Stomach (tissue), 8 donors: ENCODE measurements at regions not wholly inside any gene's neighbourhood (a gene's known extent, or its start where the extent isn't known, plus 50 kb on each side); places are given as distances from the start of the nearest gene placed in this dataset.

ENCODE experiments used
- DNase-seq, 2 donors: peaks; one replicate each; pipeline versions ENCODE4 v3.0.0 to v3.0.0-alpha.2; 2013 to 2019
- H3K27ac ChIP-seq, 5 donors: fragments of 200-600 bp in 4 of 5; sonication (generic) in 4 of 5; one replicate each; pipeline ENCODE4 v1.5.1; 2013 to 2019; ENCODE audit warnings: mild to moderate bottlenecking in 1 of 5, moderate library complexity in 1 of 5
- H3K27me3 ChIP-seq, 3 donors: fragments of 200-600 bp; sonication (generic); one replicate each; pipeline ENCODE4 v1.5.1; 2017 to 2019; ENCODE audit warnings: mixed run types in 1 of 3
- H3K36me3 ChIP-seq, 4 donors: fragments of 200-600 bp; sonication (generic); 1 replicate in 3 of 4; 2 replicates in 1 of 4; pipeline ENCODE4 v1.5.1; 2016 to 2019
- H3K4me1 ChIP-seq, 4 donors: fragments of 200-600 bp; sonication (generic); one replicate each; pipeline ENCODE4 v1.5.1; 2016 to 2019
- H3K4me3 ChIP-seq, 4 donors: fragments of 200-600 bp; sonication (generic) in 3 of 4; one replicate each; pipeline ENCODE4 v1.5.1; 2016 to 2019; ENCODE audit warnings: mild to moderate bottlenecking in 1 of 4
- H3K9me3 ChIP-seq, 4 donors: fragments of 200-600 bp; sonication (generic); one replicate each; pipeline ENCODE4 v1.5.1; 2016 to 2019
- EP300 ChIP-seq: sonication (generic); formaldehyde crosslinking; IDR thresholded peaks from one replicate; pipeline ENCODE4 v1.6.1; 2017; ENCODE audit warnings: antibody characterized with exemption
- POLR2A ChIP-seq, 4 donors: fragments of 450-650 bp; IDR thresholded peaks; one replicate each; pipeline ENCODE4 v1.6.1; 2016; ENCODE audit warnings: antibody characterized with exemption in 4 of 4, control low read depth in 2 of 4, mild to moderate bottlenecking in 1 of 4, moderate library complexity in 1 of 4
- POLR2AphosphoS5 ChIP-seq, 3 donors: sonication (generic); formaldehyde crosslinking; IDR thresholded peaks; one replicate each; pipeline ENCODE4 v1.6.1; 2016; ENCODE audit warnings: antibody characterized with exemption in 3 of 3
- WGBS, 5 donors: extraction: QIAGEN DNeasy Blood & Tissue Kit in 3 of 5; methylation state at CpG; one replicate each; pipeline versions ENCODE4 v1.1.5 to v1.1.7; 2013 to 2018; 5-methylcytosine and 5-hydroxymethylcytosine counted together
- intact Hi-C: fragments of 100-400 bp; cut with DNase I; formaldehyde crosslinking; loops from one replicate; pipeline ENCODE4 v1.15.1; 2023; ENCODE audit warnings: low total_unique reads
- TF ChIP-seq, protein P1 (sequence below), 7 experiments: fragments of 450-650 bp in 4 of 7; fragments of 200-600 bp in 3 of 7; sonication (generic) in 3 of 7; IDR thresholded peaks; one replicate each; pipeline ENCODE4 v1.5.1; 2016 to 2019; ENCODE audit warnings: antibody characterized with exemption in 7 of 7, control low read depth in 2 of 7, mild to moderate bottlenecking in 1 of 7
- donor health status: healthy with polysubstance abuse.
- donor health status: Bipolar disorder and iron deficiency.
- donor health status: healthy.

DNA sequence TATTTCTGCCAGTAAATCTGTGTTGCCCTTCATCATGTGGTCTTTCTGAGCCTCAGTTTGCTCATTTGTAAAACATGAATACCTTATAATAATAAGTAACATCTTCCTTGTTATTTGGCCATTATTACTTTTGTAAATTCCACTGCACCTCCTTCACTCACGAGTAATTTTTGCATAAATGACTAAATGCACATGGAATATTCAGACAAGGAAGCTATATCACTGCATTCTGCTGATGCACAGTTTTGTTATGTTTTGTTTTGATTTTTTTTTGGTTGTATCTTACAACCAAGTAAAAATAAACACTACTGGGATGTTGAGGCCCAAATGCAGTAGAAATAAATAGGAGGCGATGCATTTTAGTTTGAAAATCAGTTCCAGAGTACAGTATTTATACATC, 185.3 kb upstream of the POU3F3 start:
- Histone ChIP-seq H3K27ac (no peak overlapping the region), H3K36me3 (no peaks in the 10 kb centered on the region), H3K27me3 (no peaks in the 10 kb centered on the region), H3K9me3 (no peaks in the 10 kb centered on the region), H3K4me3 (no peak overlapping the region), H3K4me1 (no peaks in the 10 kb centered on the region)
- intact Hi-C loops, result no loop called here
- DNase-seq, result no peak
- TF ChIP-seq POLR2A (IDR thresholded peaks at IDR 0.05), result no peak
- WGBS, 5 donors, result 84 to 90% (median 89%) methylated on average over 2 of the region's 2 CpGs

DNA sequence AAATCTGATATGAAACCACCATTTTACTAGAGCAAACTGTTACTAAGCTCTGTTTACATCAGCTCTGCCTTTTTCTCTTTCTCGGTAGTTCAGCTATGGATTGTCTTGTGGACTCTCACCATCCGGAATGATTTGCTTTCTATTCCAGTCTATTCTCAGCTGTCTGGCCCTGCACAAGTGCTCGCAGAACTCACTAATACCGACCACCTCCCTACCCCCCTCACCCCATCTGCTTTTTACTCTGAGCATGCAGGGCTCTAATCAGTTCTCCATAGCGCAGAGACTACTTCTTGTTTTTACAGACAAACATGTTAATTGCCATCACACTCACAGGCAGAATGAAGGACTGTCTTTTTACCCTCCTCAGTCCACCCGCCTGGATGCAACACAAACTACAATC, 180.7 kb upstream of the POU3F3 start:
- H3K36me3 ChIP-seq, result no peaks in the 10 kb centered on the region
- 37 to 44% (median 44%) methylated on average over 6 of the region's 6 CpGs for WGBS, 5 donors
- H3K9me3 ChIP-seq, result no peaks in the 10 kb centered on the region
- no peak for DNase-seq
- intact Hi-C loops, result no loop called here
- H3K4me1 ChIP-seq, result no peaks in the 10 kb centered on the region
- TF ChIP-seq, protein P1, sequence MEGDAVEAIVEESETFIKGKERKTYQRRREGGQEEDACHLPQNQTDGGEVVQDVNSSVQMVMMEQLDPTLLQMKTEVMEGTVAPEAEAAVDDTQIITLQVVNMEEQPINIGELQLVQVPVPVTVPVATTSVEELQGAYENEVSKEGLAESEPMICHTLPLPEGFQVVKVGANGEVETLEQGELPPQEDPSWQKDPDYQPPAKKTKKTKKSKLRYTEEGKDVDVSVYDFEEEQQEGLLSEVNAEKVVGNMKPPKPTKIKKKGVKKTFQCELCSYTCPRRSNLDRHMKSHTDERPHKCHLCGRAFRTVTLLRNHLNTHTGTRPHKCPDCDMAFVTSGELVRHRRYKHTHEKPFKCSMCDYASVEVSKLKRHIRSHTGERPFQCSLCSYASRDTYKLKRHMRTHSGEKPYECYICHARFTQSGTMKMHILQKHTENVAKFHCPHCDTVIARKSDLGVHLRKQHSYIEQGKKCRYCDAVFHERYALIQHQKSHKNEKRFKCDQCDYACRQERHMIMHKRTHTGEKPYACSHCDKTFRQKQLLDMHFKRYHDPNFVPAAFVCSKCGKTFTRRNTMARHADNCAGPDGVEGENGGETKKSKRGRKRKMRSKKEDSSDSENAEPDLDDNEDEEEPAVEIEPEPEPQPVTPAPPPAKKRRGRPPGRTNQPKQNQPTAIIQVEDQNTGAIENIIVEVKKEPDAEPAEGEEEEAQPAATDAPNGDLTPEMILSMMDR (IDR thresholded peaks at IDR 0.05), result no peak
- TF ChIP-seq POLR2AphosphoS5 (IDR thresholded peaks at IDR 0.05), result no peak
- TF ChIP-seq EP300, result no peak
- TF ChIP-seq POLR2A (IDR thresholded peaks at IDR 0.05), result no peak
- no peaks in the 10 kb centered on the region for H3K27me3 ChIP-seq
- H3K4me3 ChIP-seq, result no peak overlapping the region
- H3K27ac ChIP-seq, result no peak overlapping the region

DNA sequence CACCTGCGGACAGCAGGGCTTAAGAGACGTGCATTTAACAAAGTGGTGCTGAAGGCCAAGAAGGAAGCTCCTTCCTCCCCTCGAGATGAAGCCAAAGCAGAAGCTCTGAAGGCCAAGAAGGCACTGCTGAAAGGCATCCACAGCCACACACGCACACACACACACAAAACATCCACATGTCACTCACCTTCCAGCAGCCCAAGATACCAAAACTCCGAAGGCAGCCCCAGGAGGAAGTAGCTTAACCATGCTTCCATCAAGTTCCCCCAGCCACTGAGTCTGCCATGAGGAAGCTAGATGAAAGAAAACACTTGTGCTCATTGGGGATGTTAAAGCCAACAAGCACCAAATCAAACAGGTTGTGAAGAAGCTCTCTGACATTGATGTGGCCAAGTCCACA, 175.7 kb upstream of the POU3F3 start:
- Histone ChIP-seq H3K27me3 (no peaks in the 10 kb centered on the region), H3K4me3 (no peak overlapping the region), H3K27ac (no peak overlapping the region), H3K36me3 (no peaks in the 10 kb centered on the region), H3K9me3 (no peaks in the 10 kb centered on the region), H3K4me1 (no peaks in the 10 kb centered on the region)
- no peak for TF ChIP-seq POLR2AphosphoS5 (IDR thresholded peaks at IDR 0.05)
- no peak for TF ChIP-seq EP300
- TF ChIP-seq POLR2A (IDR thresholded peaks at IDR 0.05), result no peak
- TF ChIP-seq, protein P1 (IDR thresholded peaks at IDR 0.05), result no peak
- 72 to 85% (median 76%) methylated on average over 5 of the region's 5 CpGs for WGBS, 5 donors
- intact Hi-C loops, result no loop called here
- DNase-seq, result no peak

DNA sequence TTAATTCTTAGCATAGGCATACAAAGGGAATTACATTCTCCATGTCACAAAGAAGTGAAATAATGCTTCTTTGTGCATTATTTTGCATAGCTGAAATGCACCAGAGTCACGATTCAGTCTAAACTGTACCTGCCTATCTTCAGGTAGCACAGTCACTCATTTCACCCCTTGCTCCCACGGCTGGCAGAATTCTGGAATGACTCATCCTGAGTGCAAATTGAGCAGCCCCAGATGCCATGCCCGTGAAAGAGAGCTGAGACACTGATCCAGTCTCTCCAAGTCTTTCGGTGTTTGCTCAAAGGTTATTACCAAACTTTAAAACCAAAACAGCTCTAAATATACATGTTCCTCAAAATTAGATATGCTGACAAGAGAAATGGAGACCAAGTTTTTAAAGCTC, 168.3 kb upstream of the POU3F3 start:
- WGBS, 5 donors, result 51 to 70% (median 65%) methylated on average over 4 of the region's 4 CpGs
- Histone ChIP-seq H3K36me3 (no peaks in the 10 kb centered on the region), H3K9me3 (no peaks in the 10 kb centered on the region), H3K4me1 (no peaks in the 10 kb centered on the region), H3K4me3 (no peak overlapping the region), H3K27me3 (no peaks in the 10 kb centered on the region), H3K27ac (no peak overlapping the region)
- no peak for TF ChIP-seq POLR2A (IDR thresholded peaks at IDR 0.05)
- TF ChIP-seq, protein P1 (IDR thresholded peaks at IDR 0.05), result no peak
- TF ChIP-seq EP300, result no peak
- no peak for TF ChIP-seq POLR2AphosphoS5 (IDR thresholded peaks at IDR 0.05)
- no peak for DNase-seq
- intact Hi-C loops, result no loop called here

DNA sequence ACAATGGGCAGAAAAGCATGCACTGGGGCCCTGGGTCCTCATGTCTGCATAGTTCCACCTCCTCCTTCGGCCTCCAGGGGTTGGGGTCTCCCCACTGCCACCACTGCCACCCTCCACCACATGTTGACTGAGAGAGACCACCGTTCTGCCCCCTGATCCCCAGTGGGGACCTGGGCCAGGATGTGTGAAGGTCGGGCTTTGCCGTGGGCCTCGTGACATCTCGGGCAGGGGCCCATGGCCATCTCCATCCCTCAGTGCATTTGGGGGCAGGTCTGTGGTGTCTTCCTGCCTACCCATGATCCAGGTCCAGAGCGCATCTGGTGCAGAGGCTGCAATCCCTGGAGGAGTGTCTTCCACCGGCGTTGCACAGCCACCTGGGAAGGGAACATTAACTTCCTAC, 166.8 kb upstream of the POU3F3 start:
- Histone ChIP-seq H3K9me3 (no peaks in the 10 kb centered on the region), H3K36me3 (no peaks in the 10 kb centered on the region), H3K27me3 (no peaks in the 10 kb centered on the region), H3K4me1 (no peaks in the 10 kb centered on the region), H3K4me3 (no peak overlapping the region), H3K27ac (no peak overlapping the region)
- DNase-seq, result no peak
- 76 to 90% (median 84%) methylated on average over 7 to 9 of the region's 9 CpGs for WGBS, 5 donors
- intact Hi-C loops, result no loop called here
- TF ChIP-seq POLR2AphosphoS5 (IDR thresholded peaks at IDR 0.05) (no peak), POLR2A (IDR thresholded peaks at IDR 0.05) (no peak), EP300 (no peak)
- TF ChIP-seq, protein P1 (IDR thresholded peaks at IDR 0.05), result no peak
